Fibroblast of mammary gland (primary cell): ENCODE measurements at regions not wholly inside any gene's neighbourhood (a gene's known extent, or its start where the extent isn't known, plus 50 kb on each side); places are given as distances from the start of the nearest gene placed in this dataset.

Experiments
- DNase-seq: peaks from one replicate; pipeline ENCODE4 v3.0.0-alpha.2; 2010; ENCODE audit warnings: low read depth
- H3K4me3 ChIP-seq: 2 replicates; pipeline ENCODE4 v1.5.1; 2011; ENCODE audit warnings: low read depth, mild to moderate bottlenecking, low read length, moderate library complexity; ENCODE audit not compliant: control insufficient read depth
- CTCF ChIP-seq: conservative IDR thresholded peaks from 2 replicates; pipeline ENCODE4 v1.5.1; 2011; ENCODE audit warnings: low read depth, low read length, inconsistent platforms; ENCODE audit not compliant: control insufficient read depth, insufficient read depth

DNA sequence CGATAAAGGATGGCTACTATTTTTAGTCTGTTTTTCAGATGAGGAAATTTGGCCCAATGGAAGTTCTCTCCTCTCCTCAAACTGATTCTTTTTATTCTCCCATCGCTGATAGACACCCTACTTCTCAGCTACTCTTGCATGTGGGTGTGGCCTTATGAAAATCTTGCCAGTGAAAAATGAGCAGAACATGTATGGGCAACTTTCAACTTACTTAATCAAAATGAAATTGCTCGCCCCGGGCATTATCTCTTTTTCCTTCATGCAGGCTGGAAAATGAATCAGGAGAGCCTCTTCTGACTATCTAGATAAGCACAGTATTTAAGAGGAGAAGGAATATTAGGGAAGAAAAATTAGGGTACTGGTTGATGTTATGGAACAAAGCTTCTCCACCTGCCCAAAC is 2354.7 kb upstream of the RAG2 start:
- H3K4me3 ChIP-seq, result no peak overlapping the region
- no peak for DNase-seq
- TF ChIP-seq CTCF, result no peak

DNA sequence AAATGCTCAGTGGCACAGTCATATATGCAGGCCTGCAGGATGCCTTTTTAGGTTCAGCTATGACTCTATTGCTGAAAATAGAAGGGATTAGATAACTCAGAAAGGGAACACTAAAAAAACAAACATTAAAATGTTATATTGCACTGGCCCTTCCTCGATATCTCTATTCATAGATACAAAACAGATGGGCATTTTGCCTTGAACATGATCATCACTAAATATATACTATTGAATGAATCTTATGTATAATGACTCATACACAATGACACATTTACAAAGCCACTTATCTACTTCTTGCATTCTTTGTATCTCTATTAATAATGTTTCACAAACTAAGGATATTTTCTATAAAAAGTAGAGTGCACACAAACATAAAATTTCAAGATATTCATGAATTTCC is 2352.8 kb upstream of the RAG2 start:
- no peak overlapping the region for H3K4me3 ChIP-seq
- no peak for DNase-seq
- no peak for TF ChIP-seq CTCF

DNA sequence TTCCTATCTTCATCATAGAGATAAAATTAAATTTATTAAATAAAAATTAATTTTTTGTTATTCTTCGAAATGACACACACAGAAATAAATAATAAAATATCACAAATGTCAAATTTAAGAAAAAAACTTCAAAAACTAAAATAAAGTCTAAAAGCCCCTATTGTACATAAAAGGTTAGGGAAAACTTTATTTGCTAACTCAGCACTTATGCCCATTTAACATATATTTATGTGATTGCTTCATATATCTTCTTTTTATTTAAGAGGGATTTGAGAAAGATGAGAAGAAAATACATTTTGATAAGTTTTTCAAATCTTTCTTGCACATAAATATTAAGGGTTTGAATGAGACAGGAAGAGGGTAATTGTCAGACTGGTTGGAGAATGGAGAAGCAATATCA is 2350.4 kb upstream of the RAG2 start:
- no peak for TF ChIP-seq CTCF
- DNase-seq, result no peak
- no peak overlapping the region for H3K4me3 ChIP-seq

GRCh38 chr11:38937709-38938108 is 2339.7 kb upstream of the RAG2 start:
- no peak for DNase-seq
- TF ChIP-seq CTCF, result no peak
- H3K4me3 ChIP-seq, result no peak overlapping the region

DNA sequence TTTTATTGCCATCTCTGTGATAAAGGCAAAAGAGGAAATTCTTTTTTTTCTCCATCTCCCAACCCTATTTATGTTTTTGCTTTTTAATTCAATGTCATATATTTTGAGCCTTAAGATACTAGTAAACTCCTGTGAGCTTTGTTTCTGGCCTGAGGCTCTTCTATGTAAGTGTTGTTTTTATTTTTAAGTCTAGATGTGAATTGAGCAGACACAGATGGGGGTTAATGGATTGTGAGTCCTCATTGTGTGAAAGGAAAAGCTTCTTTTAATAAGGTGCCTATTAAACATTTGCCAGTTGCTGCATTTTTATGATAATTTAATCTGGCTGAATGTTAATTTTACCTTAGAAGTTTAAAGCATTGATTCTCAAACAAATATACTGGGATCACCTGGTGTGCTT is 2337.9 kb upstream of the RAG2 start:
- H3K4me3 ChIP-seq, result no peak overlapping the region
- DNase-seq, result no peak
- no peak for TF ChIP-seq CTCF

- no peak for DNase-seq
- no peak for TF ChIP-seq CTCF
These were observed 2330.0 kb upstream of the RAG2 start for GRCh38 chr11:38927993-38928392.

GRCh38 chr11:38924644-38925043 is 2326.6 kb upstream of the RAG2 start:
- TF ChIP-seq CTCF, result no peak
- no peak overlapping the region for H3K4me3 ChIP-seq
- no peak for DNase-seq

More at GRCh38 chr11:38927993-38928392, 2330.0 kb upstream of the RAG2 start:
- no peak overlapping the region for H3K4me3 ChIP-seq
